ENCODE measurements at regions not wholly inside any gene's neighbourhood (a gene's known extent, or its start where the extent isn't known, plus 50 kb on each side); places are given as distances from the start of the nearest gene placed in this dataset.
"Not testable (repeated sequence)": the region's sequence is repeated elsewhere in the genome, so short reads cannot be mapped to it uniquely, and the experiment has no call there.

- DNase-seq (ENCODE audit: extremely low spot score, unreplicated experiment) = no peak
- no peak for TF ChIP-seq CTCF (conservative IDR thresholded peaks at IDR 0.05)
- peaks cover 3% of the 10 kb centered on the region for H3K36me3 Mint-ChIP-seq
- no peak overlapping the region for H3K27ac Mint-ChIP-seq
- no peak overlapping the region for H3K4me3 Mint-ChIP-seq
- peaks cover 18% of the 10 kb centered on the region for H3K9me3 Mint-ChIP-seq
- peaks cover 40% of the 10 kb centered on the region for H3K4me1 Mint-ChIP-seq (ENCODE audit: unreplicated experiment)
- no peaks in the 10 kb centered on the region for H3K27me3 Mint-ChIP-seq
These were observed 228.2 kb downstream of the OPA1 start for GRCh38 chr3:193821151-193821668.

DNA sequence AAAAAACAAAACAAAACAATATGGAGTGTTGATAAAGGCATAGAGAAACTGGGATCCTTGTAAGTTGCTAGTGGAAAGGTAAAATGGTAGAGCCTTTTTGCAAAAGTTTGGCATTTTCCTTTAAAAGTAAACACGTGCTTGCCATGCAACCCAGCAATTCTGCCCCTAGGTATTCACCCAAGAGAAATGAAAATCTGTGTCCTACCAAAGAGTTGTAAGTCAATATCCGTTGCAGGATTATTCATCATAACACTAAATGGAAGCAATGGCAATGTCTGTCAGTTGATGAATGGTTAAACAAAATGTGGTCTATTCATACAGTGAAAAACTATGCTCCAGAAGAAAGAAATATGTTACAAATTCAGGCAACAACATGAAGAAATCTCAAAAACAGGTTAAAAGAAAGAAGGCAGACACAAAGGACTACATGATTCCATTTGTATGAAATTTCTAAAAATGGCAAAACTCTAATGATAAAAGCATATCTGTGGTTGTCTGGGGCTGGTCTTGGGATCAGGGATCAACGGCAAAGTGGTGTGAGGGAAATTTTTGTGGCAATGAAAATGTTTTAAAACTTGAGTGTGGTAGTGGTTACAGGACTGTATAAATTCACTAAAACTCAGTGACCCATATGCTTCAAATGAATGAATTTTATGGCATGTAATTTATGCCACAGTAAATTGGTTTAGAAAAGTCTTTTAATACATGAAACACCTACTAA is 229.6 kb downstream of the OPA1 start:
- no peak for DNase-seq (ENCODE audit: extremely low spot score, unreplicated experiment)
- Mint-ChIP-seq H3K27ac (no peak overlapping the region), H3K9me3 (peaks cover 15% of the 10 kb centered on the region), H3K36me3 (no peaks in the 10 kb centered on the region), H3K27me3 (no peaks in the 10 kb centered on the region), H3K4me3 (peak overlapping the region; percentile 7), H3K4me1 (ENCODE audit: unreplicated experiment) (peaks cover 41% of the 10 kb centered on the region)
- TF ChIP-seq CTCF (conservative IDR thresholded peaks at IDR 0.05) = no peak

- peaks cover 45% of the 10 kb centered on the region for H3K4me1 Mint-ChIP-seq (ENCODE audit: unreplicated experiment)
- not testable (repeated sequence) for H3K4me3 Mint-ChIP-seq; H3K27me3 Mint-ChIP-seq; H3K27ac Mint-ChIP-seq; DNase-seq (ENCODE audit: extremely low spot score, unreplicated experiment); H3K36me3 Mint-ChIP-seq
- H3K9me3 Mint-ChIP-seq = peaks cover 15% of the 10 kb centered on the region
These were observed 230.2 kb downstream of the OPA1 start for GRCh38 chr3:193823213-193823605.

DNA sequence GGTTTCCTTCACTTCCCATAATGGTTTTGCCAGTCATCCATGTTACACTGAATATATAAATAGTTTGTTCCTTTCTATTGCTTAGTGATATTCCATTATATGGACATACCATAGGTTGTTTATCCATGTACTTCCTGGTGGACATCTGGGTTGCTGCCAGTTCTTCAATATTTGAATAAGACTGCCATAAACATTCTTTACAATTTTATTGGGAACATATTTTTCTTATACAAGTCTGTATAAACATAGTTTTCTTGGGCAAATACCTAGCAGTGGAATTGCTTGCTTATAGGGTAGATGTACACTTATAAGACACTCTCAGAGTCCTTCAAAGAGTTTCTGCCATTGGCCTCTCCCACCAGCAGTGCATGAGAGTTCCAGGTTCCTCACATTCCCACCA is 231.4 kb downstream of the OPA1 start:
- TF ChIP-seq CTCF (conservative IDR thresholded peaks at IDR 0.05) = no peak
- H3K36me3 Mint-ChIP-seq = no peaks in the 10 kb centered on the region
- peaks cover 55% of the 10 kb centered on the region for H3K4me1 Mint-ChIP-seq (ENCODE audit: unreplicated experiment)
- H3K27me3 Mint-ChIP-seq = no peaks in the 10 kb centered on the region
- no peak for DNase-seq (ENCODE audit: extremely low spot score, unreplicated experiment)
- no peak overlapping the region for H3K27ac Mint-ChIP-seq
- no peak overlapping the region for H3K4me3 Mint-ChIP-seq
- peaks cover 15% of the 10 kb centered on the region for H3K9me3 Mint-ChIP-seq

- peaks cover 55% of the 10 kb centered on the region for H3K4me1 Mint-ChIP-seq (ENCODE audit: unreplicated experiment)
- DNase-seq (ENCODE audit: extremely low spot score, unreplicated experiment) = no peak
- peaks cover 15% of the 10 kb centered on the region for H3K9me3 Mint-ChIP-seq
- H3K27me3 Mint-ChIP-seq = no peaks in the 10 kb centered on the region
- no peaks in the 10 kb centered on the region for H3K36me3 Mint-ChIP-seq
- peak overlapping the region; percentile 92 for H3K27ac Mint-ChIP-seq
- H3K4me3 Mint-ChIP-seq = no peak overlapping the region
- no peak for TF ChIP-seq CTCF (conservative IDR thresholded peaks at IDR 0.05)
These were observed 232.6 kb downstream of the OPA1 start for GRCh38 chr3:193825617-193826016.

DNA sequence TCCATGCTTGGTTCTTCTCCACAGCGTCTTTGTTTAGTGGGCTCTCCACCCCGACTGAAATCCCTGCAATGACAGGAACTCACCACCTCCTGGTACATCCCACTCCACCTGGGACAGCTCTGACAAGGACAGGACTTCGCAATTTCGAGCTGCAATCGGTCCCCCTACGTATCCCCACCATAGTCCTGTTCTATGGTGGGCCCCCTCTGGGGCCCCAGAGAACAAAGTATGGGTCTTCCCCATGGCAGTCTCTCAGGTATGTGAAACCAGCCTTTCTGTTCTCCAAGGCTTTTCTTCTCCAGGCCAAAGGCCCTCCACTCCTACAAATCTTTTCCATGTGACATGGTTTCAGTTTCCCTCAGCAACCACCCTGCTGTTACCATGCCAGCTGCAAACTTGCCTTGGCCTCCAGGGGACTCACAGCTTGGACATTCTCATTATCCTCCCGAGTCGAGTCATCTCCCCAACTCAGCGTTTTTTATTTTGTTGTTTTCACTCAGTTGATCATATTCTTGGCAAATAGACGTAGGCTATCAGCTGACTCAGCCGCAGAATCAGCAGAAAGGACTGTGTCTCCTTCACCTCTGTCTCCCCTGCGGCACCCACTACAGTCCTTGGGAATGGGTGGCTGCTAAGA is 233.3 kb downstream of the OPA1 start:
- Mint-ChIP-seq H3K4me3 (peak overlapping the region; percentile 50), H3K27me3 (no peaks in the 10 kb centered on the region), H3K9me3 (peaks cover 15% of the 10 kb centered on the region), H3K27ac (peak overlapping the region; percentile 92), H3K36me3 (no peaks in the 10 kb centered on the region), H3K4me1 (ENCODE audit: unreplicated experiment) (peaks cover 58% of the 10 kb centered on the region)
- TF ChIP-seq CTCF (conservative IDR thresholded peaks at IDR 0.05) = no peak
- DNase-seq (ENCODE audit: extremely low spot score, unreplicated experiment) = no peak
